ENCODE measurements at regions not wholly inside any gene's neighbourhood (a gene's known extent, or its start where the extent isn't known, plus 50 kb on each side); places are given as distances from the start of the nearest gene placed in this dataset.
"Not testable (repeated sequence)": the region's sequence is repeated elsewhere in the genome, so short reads cannot be mapped to it uniquely, and the experiment has no call there.

- DNase-seq = not testable (repeated sequence)
Measured at GRCh38 chr7:9725940-9726663, 1247.6 kb upstream of the PHF14 start.

- not testable (repeated sequence) for DNase-seq
Measured at GRCh38 chr7:9726811-9727210, 1246.9 kb upstream of the PHF14 start.

GRCh38 chr7:9727467-9727869 lies 1246.2 kb upstream of the PHF14 start:
- DNase-seq = not testable (repeated sequence)

- not testable (repeated sequence) for DNase-seq
Measured at GRCh38 chr7:9728014-9728657, 1245.5 kb upstream of the PHF14 start.

- DNase-seq = no peak
Measured at GRCh38 chr7:9752033-9752432, 1221.6 kb upstream of the PHF14 start.

- DNase-seq = no peak
Measured at GRCh38 chr7:9761224-9761623, 1212.4 kb upstream of the PHF14 start.

GRCh38 chr7:9776900-9777299 lies 1196.8 kb upstream of the PHF14 start:
- DNase-seq = no peak

GRCh38 chr7:9778367-9778766 lies 1195.3 kb upstream of the PHF14 start:
- DNase-seq = no peak

GRCh38 chr7:9781710-9782109 lies 1192.0 kb upstream of the PHF14 start:
- DNase-seq = no peak

GRCh38 chr7:9782275-9782674 lies 1191.4 kb upstream of the PHF14 start:
- DNase-seq = no peak

- no peak for DNase-seq
Measured at GRCh38 chr7:9785211-9785610, 1188.5 kb upstream of the PHF14 start.

- DNase-seq = no peak
Measured at GRCh38 chr7:9796241-9796640, 1177.4 kb upstream of the PHF14 start.

GRCh38 chr7:9822458-9823290 lies 1151.0 kb upstream of the PHF14 start:
- DNase-seq = no peak

- DNase-seq = no peak
Measured at GRCh38 chr7:9835199-9835598, 1138.5 kb upstream of the PHF14 start.

- no peak for DNase-seq
Measured at GRCh38 chr7:9836671-9837070, 1137.0 kb upstream of the PHF14 start.

GRCh38 chr7:9842301-9842700 lies 1131.4 kb upstream of the PHF14 start:
- DNase-seq = no peak

GRCh38 chr7:9846902-9847301 lies 1126.8 kb upstream of the PHF14 start:
- DNase-seq = no peak

- DNase-seq = no peak
Measured at GRCh38 chr7:9854605-9855004, 1119.1 kb upstream of the PHF14 start.

GRCh38 chr7:9856668-9857067 lies 1117.0 kb upstream of the PHF14 start:
- DNase-seq = no peak

- DNase-seq = no peak
Measured at GRCh38 chr7:9863545-9863944, 1110.1 kb upstream of the PHF14 start.

- no peak for DNase-seq
Measured at GRCh38 chr7:9869151-9869550, 1104.5 kb upstream of the PHF14 start.

GRCh38 chr7:9869566-9869965 lies 1104.1 kb upstream of the PHF14 start:
- no peak for DNase-seq

GRCh38 chr7:9870674-9871073 lies 1103.0 kb upstream of the PHF14 start:
- DNase-seq = no peak

- DNase-seq = no peak
Measured at GRCh38 chr7:9874182-9874581, 1099.5 kb upstream of the PHF14 start.

Measured in HCEC 1CT (cell line).